Aorta (tissue), 5 donors: ENCODE measurements at regions not wholly inside any gene's neighbourhood (a gene's known extent, or its start where the extent isn't known, plus 50 kb on each side); places are given as distances from the start of the nearest gene placed in this dataset.
"Not testable (repeated sequence)": the region's sequence is repeated elsewhere in the genome, so short reads cannot be mapped to it uniquely, and the experiment has no call there.

Experiments used
- ATAC-seq: fragments of 200-7000 bp; cut with Tn5 transposase; one replicate; pipeline ENCODE4 v1.9.1; 2022; ENCODE audit warnings: moderate library complexity; ENCODE audit not compliant: low FRiP score
- DNase-seq, 2 donors: peaks; one replicate each; pipeline ENCODE4 v3.0.0-alpha.2; 2020
- H3K27ac ChIP-seq, 2 donors: one replicate each; pipeline ENCODE4 v1.5.1; 2013; ENCODE audit warnings: low read length in 2 of 2, mild to moderate bottlenecking in 2 of 2, moderate library complexity in 2 of 2, control low read depth in 1 of 2, inconsistent platforms in 1 of 2, low read depth in 1 of 2
- H3K27me3 ChIP-seq, 2 donors: one replicate each; pipeline ENCODE4 v1.6.1; 2013; ENCODE audit warnings: control low read depth in 1 of 2, low read length in 1 of 2, mild to moderate bottlenecking in 1 of 2, moderate library complexity in 1 of 2; ENCODE audit not compliant: insufficient read depth in 2 of 2, control insufficient read depth in 1 of 2
- H3K36me3 ChIP-seq, 2 donors: one replicate each; pipeline ENCODE4 v1.6.1; 2013; ENCODE audit warnings: control low read depth in 1 of 2, low read length in 1 of 2, mild to moderate bottlenecking in 1 of 2; ENCODE audit not compliant: insufficient read depth in 2 of 2, control insufficient read depth in 1 of 2
- H3K4me1 ChIP-seq, 2 donors: one replicate each; pipeline ENCODE4 v1.6.1; 2013; ENCODE audit warnings: low read length in 2 of 2, control low read depth in 1 of 2, mild to moderate bottlenecking in 1 of 2, moderate library complexity in 1 of 2; ENCODE audit not compliant: insufficient read depth in 2 of 2, control insufficient read depth in 1 of 2
- H3K4me3 ChIP-seq, 2 donors: one replicate each; pipeline ENCODE4 v1.5.1; 2013; ENCODE audit warnings: low read length in 2 of 2, control low read depth in 1 of 2, mild to moderate bottlenecking in 1 of 2
- H3K9me3 ChIP-seq: one replicate; pipeline ENCODE4 v1.6.1; 2013; ENCODE audit warnings: mild to moderate bottlenecking, low read length; ENCODE audit not compliant: control insufficient read depth
- WGBS, 2 donors: extraction: QIAGEN DNeasy Blood & Tissue Kit; methylation state at CpG; one replicate each; pipeline ENCODE4 v1.1.7; 2013; 5-methylcytosine and 5-hydroxymethylcytosine counted together
- intact Hi-C, 2 donors: fragments of 100-400 bp; cut with DNase I; formaldehyde crosslinking; loops; one replicate each; pipeline versions ENCODE4 v1.14.2 to v1.15.0; 2022
- donor health status: healthy with polysubstance abuse.
- donor health status: Bipolar disorder and iron deficiency.
- donor health status: DM: no; HTN: no; CAD: no.
- donor health status: DM: no; HTN: no; CAD: no.
- donor health status: DM: yes; HTN: yes; CAD: no.

- H3K27me3 ChIP-seq, DNase-seq, H3K4me3 ChIP-seq, H3K4me1 ChIP-seq, intact Hi-C loops, H3K27ac ChIP-seq, ATAC-seq, H3K9me3 ChIP-seq, H3K36me3 ChIP-seq: not testable (repeated sequence)
- 53 to 54% methylated on average over 4 of the region's 4 CpGs for WGBS, 2 donors
Observed at GRCh38 chr5:7310656-7311055, 85.3 kb upstream of the ADCY2 start.

- no peak for DNase-seq
- intact Hi-C loops, result no loop called here
Observed at GRCh38 chr5:7315118-7315517, 80.8 kb upstream of the ADCY2 start.

GRCh38 chr5:7317751-7318150 lies 78.2 kb upstream of the ADCY2 start:
- H3K27me3 ChIP-seq, result no peaks in the 10 kb centered on the region
- peaks cover 2% of the 10 kb centered on the region for H3K9me3 ChIP-seq
- intact Hi-C loops, result no loop called here
- DNase-seq (no peak), ATAC-seq (no peak)
- no peaks in the 10 kb centered on the region for H3K36me3 ChIP-seq
- no peak overlapping the region for H3K27ac ChIP-seq
- no peak overlapping the region for H3K4me3 ChIP-seq
- no peaks in the 10 kb centered on the region for H3K4me1 ChIP-seq
- 34 to 54% methylated on average over 2 of the region's 2 CpGs for WGBS, 2 donors

More at GRCh38 chr5:7315118-7315517, 80.8 kb upstream of the ADCY2 start:
- H3K4me1 ChIP-seq, result no peaks in the 10 kb centered on the region
- no peak overlapping the region for H3K4me3 ChIP-seq
- no peak overlapping the region for H3K27ac ChIP-seq
- no peaks in the 10 kb centered on the region for H3K36me3 ChIP-seq
- no peak for ATAC-seq
- H3K27me3 ChIP-seq, result no peaks in the 10 kb centered on the region
- WGBS, 2 donors, result 61 to 63% methylated on average over 2 of the region's 2 CpGs
- peaks cover 2% of the 10 kb centered on the region for H3K9me3 ChIP-seq

- intact Hi-C loops, result no loop called here
- WGBS, 2 donors, result 15 to 22% methylated on average over 2 of the region's 2 CpGs
Observed at GRCh38 chr5:7320701-7321301, 75.1 kb upstream of the ADCY2 start.

GRCh38 chr5:7321724-7322123 lies 74.2 kb upstream of the ADCY2 start:
- WGBS, 2 donors, result 52 to 64% methylated on average over 2 of the region's 2 CpGs
- H3K4me3 ChIP-seq, result no peak overlapping the region
- no peaks in the 10 kb centered on the region for H3K36me3 ChIP-seq
- ATAC-seq (no peak), DNase-seq (no peak)
- intact Hi-C loops, result no loop called here
- no peaks in the 10 kb centered on the region for H3K27me3 ChIP-seq
- no peaks in the 10 kb centered on the region for H3K4me1 ChIP-seq
- no peak overlapping the region for H3K27ac ChIP-seq
- no peaks in the 10 kb centered on the region for H3K9me3 ChIP-seq

More at GRCh38 chr5:7320701-7321301, 75.1 kb upstream of the ADCY2 start:
- no peak overlapping the region for H3K4me3 ChIP-seq
- DNase-seq (no peak), ATAC-seq (no peak)
- no peaks in the 10 kb centered on the region for H3K4me1 ChIP-seq
- no peaks in the 10 kb centered on the region for H3K9me3 ChIP-seq
- no peaks in the 10 kb centered on the region for H3K36me3 ChIP-seq
- H3K27me3 ChIP-seq, result no peaks in the 10 kb centered on the region
- no peak overlapping the region for H3K27ac ChIP-seq

GRCh38 chr5:7324919-7325318 lies 71.0 kb upstream of the ADCY2 start:
- DNase-seq, result no peak
- WGBS, 2 donors, result 77 to 79% methylated on average over 4 of the region's 4 CpGs
- no peak overlapping the region for H3K4me3 ChIP-seq
- no peaks in the 10 kb centered on the region for H3K4me1 ChIP-seq
- ATAC-seq, result no peak
- H3K27ac ChIP-seq, result no peak overlapping the region
- intact Hi-C loops, result no loop called here
- no peaks in the 10 kb centered on the region for H3K27me3 ChIP-seq
- H3K9me3 ChIP-seq, result no peaks in the 10 kb centered on the region
- H3K36me3 ChIP-seq, result no peaks in the 10 kb centered on the region

GRCh38 chr5:7325975-7326913 lies 69.7 kb upstream of the ADCY2 start:
- Histone ChIP-seq H3K36me3 (no peaks in the 10 kb centered on the region), H3K9me3 (no peaks in the 10 kb centered on the region), H3K4me3 (no peak overlapping the region), H3K27me3 (no peaks in the 10 kb centered on the region), H3K27ac (no peak overlapping the region), H3K4me1 (no peaks in the 10 kb centered on the region)
- intact Hi-C loops, result no loop called here
- 75 to 80% methylated on average over 8 of the region's 8 CpGs for WGBS, 2 donors
- no peak for ATAC-seq
- DNase-seq, result no peak

GRCh38 chr5:7329141-7329540 lies 66.8 kb upstream of the ADCY2 start:
- 58 to 62% methylated on average over 4 of the region's 4 CpGs for WGBS, 2 donors

GRCh38 chr5:7329712-7330111 lies 66.2 kb upstream of the ADCY2 start:
- DNase-seq (no peak), ATAC-seq (no peak)
- 60 to 69% methylated on average over 3 of the region's 3 CpGs for WGBS, 2 donors
- intact Hi-C loops, result no loop called here
- Histone ChIP-seq H3K27me3 (no peaks in the 10 kb centered on the region), H3K4me1 (no peaks in the 10 kb centered on the region), H3K9me3 (no peaks in the 10 kb centered on the region), H3K36me3 (no peaks in the 10 kb centered on the region), H3K4me3 (no peak overlapping the region), H3K27ac (no peak overlapping the region)

More at GRCh38 chr5:7329141-7329540, 66.8 kb upstream of the ADCY2 start:
- no peaks in the 10 kb centered on the region for H3K27me3 ChIP-seq
- H3K4me3 ChIP-seq, result no peak overlapping the region
- H3K9me3 ChIP-seq, result no peaks in the 10 kb centered on the region
- DNase-seq, result no peak
- no peak overlapping the region for H3K27ac ChIP-seq
- no peaks in the 10 kb centered on the region for H3K4me1 ChIP-seq
- H3K36me3 ChIP-seq, result no peaks in the 10 kb centered on the region
- ATAC-seq, result no peak
- intact Hi-C loops, result no loop called here
